Neural progenitor cell (in vitro differentiated cells): ENCODE measurements at regions not wholly inside any gene's neighbourhood (a gene's known extent, or its start where the extent isn't known, plus 50 kb on each side); places are given as distances from the start of the nearest gene placed in this dataset.

Experiments
- DNase-seq: peaks from one replicate; pipeline ENCODE4 v3.0.0-alpha.2; 2016; ENCODE audit warnings: low spot score
- H2AFZ ChIP-seq: fragments of 200-600 bp; sonication (generic); replicated peaks from 2 replicates; pipeline ENCODE4 v1.6.1; 2016; ENCODE audit warnings: antibody characterized with exemption
- H3F3A ChIP-seq: fragments of 200-600 bp; sonication (generic); 2 replicates; pipeline ENCODE4 v1.6.1; 2016; ENCODE audit warnings: antibody characterized with exemption, low read depth
- H3K27ac ChIP-seq: fragments of 200-600 bp; sonication (generic); 2 replicates; pipeline ENCODE4 v1.5.1; 2016; ENCODE audit warnings: mild to moderate bottlenecking
- H3K27me3 ChIP-seq: fragments of 200-600 bp; sonication (generic); 2 replicates; pipeline ENCODE4 v1.6.1; 2016; ENCODE audit warnings: mild to moderate bottlenecking, moderate library complexity
- H3K36me3 ChIP-seq: fragments of 200-600 bp; sonication (generic); 2 replicates; pipeline ENCODE4 v1.5.1; 2016
- H3K4me1 ChIP-seq: fragments of 200-600 bp; sonication (generic); 2 replicates; pipeline ENCODE4 v1.6.1; 2016; ENCODE audit warnings: mixed run types
- H3K4me2 ChIP-seq: fragments of 200-600 bp; sonication (generic); 2 replicates; pipeline ENCODE4 v1.6.1; 2016
- H3K4me3 ChIP-seq: fragments of 200-600 bp; sonication (generic); 2 replicates; pipeline ENCODE4 v1.5.1; 2016
- H3K79me2 ChIP-seq: fragments of 200-600 bp; sonication (generic); 2 replicates; pipeline ENCODE4 v1.6.1; 2016; ENCODE audit warnings: low read depth
- H3K9ac ChIP-seq: fragments of 200-600 bp; sonication (generic); 2 replicates; pipeline ENCODE4 v1.6.1; 2016
- H3K9me3 ChIP-seq: fragments of 200-600 bp; sonication (generic); 2 replicates; pipeline ENCODE4 v1.5.1; 2016; ENCODE audit warnings: low read depth
- H4K20me1 ChIP-seq: fragments of 200-600 bp; sonication (generic); 2 replicates; pipeline ENCODE4 v1.6.1; 2016; ENCODE audit warnings: low read depth
- H3K27ac Mint-ChIP-seq: 3 replicates; pipeline ENCODE4 v1.8.0; 2021; ENCODE audit warnings: mixed read lengths
- H3K27me3 Mint-ChIP-seq: 2 replicates; pipeline ENCODE4 v1.8.0; 2022; ENCODE audit warnings: low read depth, mild to moderate bottlenecking, inconsistent platforms, moderate library complexity, mixed read lengths; ENCODE audit not compliant: insufficient read depth
- H3K36me3 Mint-ChIP-seq: 3 replicates; pipeline ENCODE4 v1.8.0; 2021; ENCODE audit warnings: mixed read lengths
- H3K4me1 Mint-ChIP-seq: 3 replicates; pipeline ENCODE4 v1.8.0; 2021; ENCODE audit warnings: mixed read lengths
- H3K4me3 Mint-ChIP-seq: 3 replicates; pipeline ENCODE4 v1.8.0; 2021; ENCODE audit warnings: mild to moderate bottlenecking, moderate library complexity, mixed read lengths
- H3K9me3 Mint-ChIP-seq: 3 replicates; pipeline ENCODE4 v1.8.0; 2020; ENCODE audit warnings: mixed read lengths
- EZH2 ChIP-seq: fragments of 200-600 bp; sonication (generic); IDR thresholded peaks from 2 replicates; pipeline ENCODE4 v1.6.1; 2017; ENCODE audit warnings: antibody characterized with exemption, mild to moderate bottlenecking, moderate library complexity
- EZH2phosphoT487 ChIP-seq: fragments of 200-600 bp; sonication (generic); IDR thresholded peaks from 2 replicates; pipeline ENCODE4 v1.6.1; 2017; ENCODE audit warnings: antibody characterized with exemption
- TF ChIP-seq, protein P1 (sequence below): fragments of 200-600 bp; sonication (generic); IDR thresholded peaks from 2 replicates; pipeline ENCODE4 v1.5.1; 2017; ENCODE audit warnings: antibody characterized with exemption, mild to moderate bottlenecking

DNA sequence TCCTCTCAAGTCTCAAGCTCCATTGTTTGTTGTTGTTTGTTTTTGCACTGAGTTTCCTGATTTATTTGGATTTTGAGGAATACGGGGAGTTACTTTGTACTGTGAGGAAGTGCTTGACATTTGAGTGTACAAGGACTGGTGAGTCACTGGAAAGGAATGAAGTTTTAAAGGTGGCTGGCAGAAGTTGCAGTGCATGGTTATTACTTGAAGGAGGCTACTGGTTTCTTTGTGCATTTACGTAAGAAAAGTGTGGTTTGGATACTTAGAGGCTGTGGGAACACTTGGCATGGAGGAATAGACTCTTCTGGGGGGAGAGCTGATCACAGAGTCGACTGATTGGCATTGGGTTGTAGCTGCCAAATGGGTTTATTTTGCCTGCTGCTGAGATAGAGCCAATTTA is 919.0 kb downstream of the TAF11L14 start:
- peaks cover 4% of the 10 kb centered on the region for H3K27me3 Mint-ChIP-seq
- H3K4me3 Mint-ChIP-seq: no peak overlapping the region
- H3K27ac Mint-ChIP-seq: peak overlapping the region; percentile 32
- no peaks in the 10 kb centered on the region for H3F3A ChIP-seq
- no peaks in the 10 kb centered on the region for H3K27me3 ChIP-seq
- no peak overlapping the region for H3K9ac ChIP-seq
- no peak overlapping the region for H3K4me2 ChIP-seq
- peaks cover 2% of the 10 kb centered on the region for H3K36me3 Mint-ChIP-seq
- H3K36me3 ChIP-seq: no peaks in the 10 kb centered on the region
- H3K4me1 ChIP-seq: no peaks in the 10 kb centered on the region
- peaks cover 18% of the 10 kb centered on the region for H3K9me3 Mint-ChIP-seq
- no peak overlapping the region for H3K27ac ChIP-seq
- no peak for DNase-seq
- no peaks in the 10 kb centered on the region for H3K79me2 ChIP-seq
- no peaks in the 10 kb centered on the region for H4K20me1 ChIP-seq
- TF ChIP-seq, protein P1, sequence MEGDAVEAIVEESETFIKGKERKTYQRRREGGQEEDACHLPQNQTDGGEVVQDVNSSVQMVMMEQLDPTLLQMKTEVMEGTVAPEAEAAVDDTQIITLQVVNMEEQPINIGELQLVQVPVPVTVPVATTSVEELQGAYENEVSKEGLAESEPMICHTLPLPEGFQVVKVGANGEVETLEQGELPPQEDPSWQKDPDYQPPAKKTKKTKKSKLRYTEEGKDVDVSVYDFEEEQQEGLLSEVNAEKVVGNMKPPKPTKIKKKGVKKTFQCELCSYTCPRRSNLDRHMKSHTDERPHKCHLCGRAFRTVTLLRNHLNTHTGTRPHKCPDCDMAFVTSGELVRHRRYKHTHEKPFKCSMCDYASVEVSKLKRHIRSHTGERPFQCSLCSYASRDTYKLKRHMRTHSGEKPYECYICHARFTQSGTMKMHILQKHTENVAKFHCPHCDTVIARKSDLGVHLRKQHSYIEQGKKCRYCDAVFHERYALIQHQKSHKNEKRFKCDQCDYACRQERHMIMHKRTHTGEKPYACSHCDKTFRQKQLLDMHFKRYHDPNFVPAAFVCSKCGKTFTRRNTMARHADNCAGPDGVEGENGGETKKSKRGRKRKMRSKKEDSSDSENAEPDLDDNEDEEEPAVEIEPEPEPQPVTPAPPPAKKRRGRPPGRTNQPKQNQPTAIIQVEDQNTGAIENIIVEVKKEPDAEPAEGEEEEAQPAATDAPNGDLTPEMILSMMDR: no peak
- TF ChIP-seq EZH2phosphoT487: no peak
- no peaks in the 10 kb centered on the region for H3K4me1 Mint-ChIP-seq
- no peaks in the 10 kb centered on the region for H3K9me3 ChIP-seq
- no peak overlapping the region for H2AFZ ChIP-seq
- no peak overlapping the region for H3K4me3 ChIP-seq

DNA sequence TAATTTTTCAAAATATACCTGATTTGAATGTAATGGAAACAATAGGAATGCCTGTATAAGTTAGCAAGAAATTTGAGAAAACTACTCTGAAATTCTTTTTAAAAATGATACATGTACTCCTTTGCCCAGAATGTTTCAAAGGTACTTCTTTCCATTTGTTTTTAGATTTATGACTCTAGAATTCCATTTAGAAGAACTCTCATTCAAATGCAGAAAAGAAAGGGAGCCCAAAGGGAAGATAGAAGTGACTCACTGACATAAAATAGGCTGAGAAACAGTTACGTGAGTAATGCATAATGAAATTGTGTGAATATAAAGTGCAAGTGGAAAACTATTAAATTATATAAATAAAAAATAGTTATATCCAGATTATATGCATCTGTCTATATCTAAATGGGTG is 926.3 kb downstream of the TAF11L14 start:
- Histone ChIP-seq H3F3A (no peaks in the 10 kb centered on the region), H3K4me1 (no peaks in the 10 kb centered on the region), H3K27me3 (no peaks in the 10 kb centered on the region), H3K9ac (no peak overlapping the region), H3K4me2 (no peak overlapping the region), H3K27ac (no peak overlapping the region), H2AFZ (no peak overlapping the region), H3K4me3 (no peak overlapping the region), H4K20me1 (no peaks in the 10 kb centered on the region), H3K79me2 (no peaks in the 10 kb centered on the region), H3K36me3 (no peaks in the 10 kb centered on the region), H3K9me3 (no peaks in the 10 kb centered on the region)
- TF ChIP-seq, protein P1: no peak
- TF ChIP-seq EZH2phosphoT487 (no peak), EZH2 (no peak)
- DNase-seq: no peak
- Mint-ChIP-seq H3K4me1 (no peaks in the 10 kb centered on the region), H3K4me3 (no peak overlapping the region), H3K27ac (no peak overlapping the region), H3K9me3 (no peaks in the 10 kb centered on the region), H3K27me3 (no peaks in the 10 kb centered on the region), H3K36me3 (no peaks in the 10 kb centered on the region)

DNA sequence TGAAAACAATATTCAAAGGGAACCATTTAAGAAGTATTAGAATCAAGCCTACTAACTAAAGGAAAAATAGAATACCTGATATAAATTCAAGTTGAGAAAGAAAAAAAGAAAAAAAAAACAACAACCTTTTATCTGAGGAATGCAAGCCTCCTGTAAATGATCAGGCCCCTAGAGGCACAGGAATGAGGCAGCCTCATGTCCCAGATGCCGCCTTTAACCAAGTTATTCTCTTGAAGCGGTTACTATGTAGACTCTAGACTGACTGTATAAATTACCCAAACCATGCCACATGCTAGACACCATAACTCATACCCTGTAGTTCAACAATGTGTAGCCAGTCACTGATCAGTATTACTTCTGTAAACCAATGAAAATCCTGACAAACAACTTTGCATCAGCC is 929.6 kb downstream of the TAF11L14 start:
- H3K4me3 Mint-ChIP-seq: no peak overlapping the region
- no peaks in the 10 kb centered on the region for H3K27me3 Mint-ChIP-seq

More for the DNA sequence above, 929.6 kb downstream of the TAF11L14 start:
- H4K20me1 ChIP-seq: no peaks in the 10 kb centered on the region
- Mint-ChIP-seq H3K27ac (no peak overlapping the region), H3K9me3 (no peaks in the 10 kb centered on the region), H3K4me1 (no peaks in the 10 kb centered on the region), H3K36me3 (no peaks in the 10 kb centered on the region)
- H3K27me3 ChIP-seq: no peaks in the 10 kb centered on the region
- H3K9me3 ChIP-seq: no peaks in the 10 kb centered on the region
- H3K27ac ChIP-seq: no peak overlapping the region
- no peaks in the 10 kb centered on the region for H3K4me1 ChIP-seq
- H3K4me3 ChIP-seq: no peak overlapping the region
- no peak for DNase-seq
- H3K36me3 ChIP-seq: no peaks in the 10 kb centered on the region
- no peaks in the 10 kb centered on the region for H3K79me2 ChIP-seq
- no peak overlapping the region for H3K9ac ChIP-seq
- no peaks in the 10 kb centered on the region for H3F3A ChIP-seq
- no peak overlapping the region for H2AFZ ChIP-seq
- H3K4me2 ChIP-seq: no peak overlapping the region
- TF ChIP-seq EZH2 (no peak), EZH2phosphoT487 (no peak)
- TF ChIP-seq, protein P1: no peak
